ENCODE measurements at regions not wholly inside any gene's neighbourhood (a gene's known extent, or its start where the extent isn't known, plus 50 kb on each side); places are given as distances from the start of the nearest gene placed in this dataset.

DNA sequence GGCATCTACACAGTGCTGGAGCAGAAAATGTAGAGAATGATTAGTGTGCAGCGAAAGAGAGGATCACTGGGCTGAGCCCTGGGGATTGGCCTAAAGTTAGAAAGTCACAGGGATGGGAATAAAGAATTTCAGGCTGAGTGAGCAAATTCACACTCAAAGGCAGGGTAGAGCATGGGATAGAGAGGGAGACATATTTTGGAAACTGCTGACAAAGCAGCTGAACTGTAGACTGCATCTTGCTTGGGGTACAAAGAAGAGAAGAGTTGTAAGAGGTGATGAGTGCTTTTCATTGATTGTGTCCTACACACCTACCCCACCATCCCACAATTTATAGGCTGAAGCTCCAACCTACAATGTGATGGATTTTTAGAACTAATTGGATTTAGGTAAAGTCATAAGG, 677.8 kb downstream of the TAF11L14 start:
- Mint-ChIP-seq H3K4me3 (ENCODE audit: unreplicated experiment) (no peak overlapping the region), H3K4me1 (ENCODE audit: low read depth, unreplicated experiment) (no peaks in the 10 kb centered on the region), H3K27me3 (ENCODE audit: insufficient read depth, unreplicated experiment) (peaks cover 6% of the 10 kb centered on the region), H3K36me3 (ENCODE audit: insufficient read depth, unreplicated experiment) (no peaks in the 10 kb centered on the region), H3K27ac (ENCODE audit: unreplicated experiment) (no peak overlapping the region), H3K9me3 (ENCODE audit: unreplicated experiment) (no peaks in the 10 kb centered on the region)
- H3K36me3 ChIP-seq (ENCODE audit: control insufficient read depth, insufficient read depth, low read length) = no peaks in the 10 kb centered on the region
- TF ChIP-seq, protein P1, sequence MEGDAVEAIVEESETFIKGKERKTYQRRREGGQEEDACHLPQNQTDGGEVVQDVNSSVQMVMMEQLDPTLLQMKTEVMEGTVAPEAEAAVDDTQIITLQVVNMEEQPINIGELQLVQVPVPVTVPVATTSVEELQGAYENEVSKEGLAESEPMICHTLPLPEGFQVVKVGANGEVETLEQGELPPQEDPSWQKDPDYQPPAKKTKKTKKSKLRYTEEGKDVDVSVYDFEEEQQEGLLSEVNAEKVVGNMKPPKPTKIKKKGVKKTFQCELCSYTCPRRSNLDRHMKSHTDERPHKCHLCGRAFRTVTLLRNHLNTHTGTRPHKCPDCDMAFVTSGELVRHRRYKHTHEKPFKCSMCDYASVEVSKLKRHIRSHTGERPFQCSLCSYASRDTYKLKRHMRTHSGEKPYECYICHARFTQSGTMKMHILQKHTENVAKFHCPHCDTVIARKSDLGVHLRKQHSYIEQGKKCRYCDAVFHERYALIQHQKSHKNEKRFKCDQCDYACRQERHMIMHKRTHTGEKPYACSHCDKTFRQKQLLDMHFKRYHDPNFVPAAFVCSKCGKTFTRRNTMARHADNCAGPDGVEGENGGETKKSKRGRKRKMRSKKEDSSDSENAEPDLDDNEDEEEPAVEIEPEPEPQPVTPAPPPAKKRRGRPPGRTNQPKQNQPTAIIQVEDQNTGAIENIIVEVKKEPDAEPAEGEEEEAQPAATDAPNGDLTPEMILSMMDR (IDR thresholded peaks at IDR 0.05; ENCODE audit: insufficient read depth in 1 of 2, low read depth in 1 of 2, low read length in 1 of 2, severe bottlenecking in 1 of 2, unreplicated experiment in 1 of 2) = no peak
- DNase-seq = no peak
- H3K4me3 ChIP-seq (ENCODE audit: low read depth, low read length) = no peak overlapping the region
- H3K9me3 ChIP-seq = no peaks in the 10 kb centered on the region
- no peaks in the 10 kb centered on the region for H3K4me1 ChIP-seq
- BruUV-seq (replicated peaks) = no TSS peak
- ChIA-PET CTCF (no interaction called here), POLR2A (no interaction called here)
- intact Hi-C loops (cut with micrococcal nuclease; ENCODE audit: unreplicated experiment) = no loop called here
- no peaks in the 10 kb centered on the region for H3K27me3 ChIP-seq (replicated peaks; ENCODE audit: control insufficient read depth, insufficient read depth, low read length)

DNA sequence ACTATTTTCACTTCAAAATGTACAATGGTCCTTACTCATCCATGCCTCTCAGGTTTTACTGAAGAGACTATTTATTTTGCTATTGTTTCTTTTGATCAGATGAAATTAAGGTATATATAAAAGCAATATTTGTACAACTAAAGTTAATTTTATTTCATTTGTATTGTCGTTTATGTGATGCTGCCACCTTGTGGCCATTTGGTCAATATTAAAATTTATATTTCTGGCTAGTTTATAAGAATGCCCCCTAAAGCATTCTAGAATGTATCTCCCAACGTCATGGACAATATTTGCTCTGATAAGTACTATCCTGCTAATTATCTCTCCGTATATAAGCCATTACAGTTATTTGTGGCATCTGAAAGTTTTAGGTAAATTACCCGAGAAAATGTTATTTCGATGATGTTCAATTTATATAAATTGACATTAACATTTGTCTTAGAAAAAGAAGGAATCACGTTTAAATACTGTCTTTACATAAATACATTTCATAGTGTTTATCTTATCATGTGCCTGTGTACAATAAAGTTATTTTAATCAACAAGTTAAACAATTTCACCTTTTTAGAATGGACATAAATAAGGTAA, 680.0 kb downstream of the TAF11L14 start:
- BruUV-seq (replicated peaks) = no TSS peak

DNA sequence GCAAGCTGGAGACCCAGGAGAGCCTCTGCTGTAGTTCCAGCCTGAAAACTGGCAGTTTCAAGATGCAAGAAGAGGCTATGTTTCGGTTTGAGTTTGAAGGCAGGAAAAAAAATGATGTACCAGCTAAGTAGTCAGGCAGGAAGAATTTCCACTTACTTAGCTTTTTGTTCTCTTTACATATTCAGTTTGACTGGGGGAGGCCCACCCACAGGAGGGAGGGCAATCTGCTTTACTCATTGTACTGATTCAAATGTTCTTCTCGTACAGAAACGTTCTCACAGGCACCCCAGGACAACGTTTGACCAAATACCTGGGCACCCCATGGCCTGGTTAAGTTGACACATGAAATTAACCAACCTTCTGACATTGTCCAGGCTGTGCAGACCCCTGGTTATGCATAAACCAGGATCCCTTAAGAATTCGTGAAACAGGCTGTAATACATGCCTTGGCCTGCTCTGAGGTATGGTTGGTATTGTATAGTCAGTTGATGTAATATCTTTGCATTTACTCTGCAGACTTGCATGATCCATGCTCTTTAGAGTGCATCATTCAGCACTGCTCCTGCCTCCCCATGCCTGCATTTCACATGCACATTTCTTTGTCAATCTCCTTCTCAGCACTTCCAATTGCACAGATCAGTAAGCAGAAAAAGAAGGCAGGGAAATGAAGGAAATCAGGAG, 687.1 kb downstream of the TAF11L14 start:
- no peak overlapping the region for H3K27ac Mint-ChIP-seq (ENCODE audit: unreplicated experiment)
- BruUV-seq (replicated peaks) = no TSS peak
- H3K4me1 Mint-ChIP-seq (ENCODE audit: low read depth, unreplicated experiment) = no peaks in the 10 kb centered on the region
- intact Hi-C loops (cut with micrococcal nuclease; ENCODE audit: unreplicated experiment) = no loop called here
- no peaks in the 10 kb centered on the region for H3K36me3 Mint-ChIP-seq (ENCODE audit: insufficient read depth, unreplicated experiment)
- H3K4me3 ChIP-seq (ENCODE audit: low read depth, low read length) = no peak overlapping the region
- H3K9me3 Mint-ChIP-seq (ENCODE audit: unreplicated experiment) = peaks cover 8% of the 10 kb centered on the region
- H3K4me3 Mint-ChIP-seq (ENCODE audit: unreplicated experiment) = no peak overlapping the region
- no peaks in the 10 kb centered on the region for H3K9me3 ChIP-seq
- no peaks in the 10 kb centered on the region for H3K4me1 ChIP-seq
- peaks cover 6% of the 10 kb centered on the region for H3K27me3 Mint-ChIP-seq (ENCODE audit: insufficient read depth, unreplicated experiment)
- ChIA-PET CTCF (no interaction called here), POLR2A (no interaction called here)
- DNase-seq = no peak
- H3K36me3 ChIP-seq (ENCODE audit: control insufficient read depth, insufficient read depth, low read length) = no peaks in the 10 kb centered on the region
- H3K27me3 ChIP-seq (replicated peaks; ENCODE audit: control insufficient read depth, insufficient read depth, low read length) = no peaks in the 10 kb centered on the region
- TF ChIP-seq, protein P1 (IDR thresholded peaks at IDR 0.05; ENCODE audit: insufficient read depth in 1 of 2, low read depth in 1 of 2, low read length in 1 of 2, severe bottlenecking in 1 of 2, unreplicated experiment in 1 of 2) = no peak

More for the DNA sequence above, 680.0 kb downstream of the TAF11L14 start:
- H3K27me3 Mint-ChIP-seq (ENCODE audit: insufficient read depth, unreplicated experiment) = peaks cover 6% of the 10 kb centered on the region
- no peaks in the 10 kb centered on the region for H3K36me3 ChIP-seq (ENCODE audit: control insufficient read depth, insufficient read depth, low read length)
- H3K9me3 Mint-ChIP-seq (ENCODE audit: unreplicated experiment) = no peaks in the 10 kb centered on the region
- H3K9me3 ChIP-seq = no peaks in the 10 kb centered on the region
- intact Hi-C loops (cut with micrococcal nuclease; ENCODE audit: unreplicated experiment) = loop anchor here (1.0 kb wide), 1 partner anchor 1098 kb away; no protein-coding TSS in a partner anchor
- H3K27ac Mint-ChIP-seq (ENCODE audit: unreplicated experiment) = no peak overlapping the region
- H3K4me1 ChIP-seq = no peaks in the 10 kb centered on the region
- no peak overlapping the region for H3K4me3 ChIP-seq (ENCODE audit: low read depth, low read length)
- ChIA-PET POLR2A (no interaction called here), CTCF (no interaction called here)
- peak in 1 of 2 experiments; percentile 4 for DNase-seq
- no peaks in the 10 kb centered on the region for H3K27me3 ChIP-seq (replicated peaks; ENCODE audit: control insufficient read depth, insufficient read depth, low read length)
- H3K4me3 Mint-ChIP-seq (ENCODE audit: unreplicated experiment) = no peak overlapping the region
- TF ChIP-seq, protein P1 (IDR thresholded peaks at IDR 0.05; ENCODE audit: insufficient read depth in 1 of 2, low read depth in 1 of 2, low read length in 1 of 2, severe bottlenecking in 1 of 2, unreplicated experiment in 1 of 2) = peak; percentile 37 to 74
- H3K4me1 Mint-ChIP-seq (ENCODE audit: low read depth, unreplicated experiment) = no peaks in the 10 kb centered on the region
- no peaks in the 10 kb centered on the region for H3K36me3 Mint-ChIP-seq (ENCODE audit: insufficient read depth, unreplicated experiment)
